ENCODE measurements at regions not wholly inside any gene's neighbourhood (a gene's known extent, or its start where the extent isn't known, plus 50 kb on each side); places are given as distances from the start of the nearest gene placed in this dataset.

DNA sequence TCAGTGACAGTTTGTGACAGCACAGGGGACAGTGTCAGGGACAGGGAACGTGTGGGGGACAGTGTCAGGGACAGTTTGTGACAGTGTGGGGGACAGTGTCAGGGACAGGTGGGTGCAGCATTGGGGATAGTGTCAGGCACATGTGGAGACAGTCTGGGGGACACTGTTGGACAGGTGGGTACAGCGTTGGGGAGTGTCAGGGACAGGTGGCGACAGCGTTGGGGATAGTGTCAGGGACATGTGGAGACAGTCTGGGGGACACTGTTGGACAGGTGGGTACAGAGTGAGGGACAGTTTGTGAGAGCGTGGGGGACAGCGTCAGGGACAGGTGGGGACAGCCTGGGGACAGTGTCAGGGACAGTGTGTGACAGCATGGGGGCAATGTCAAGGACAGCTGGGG lies 140.0 kb downstream of the TMEM121 start:
- TF ChIP-seq, protein P1, sequence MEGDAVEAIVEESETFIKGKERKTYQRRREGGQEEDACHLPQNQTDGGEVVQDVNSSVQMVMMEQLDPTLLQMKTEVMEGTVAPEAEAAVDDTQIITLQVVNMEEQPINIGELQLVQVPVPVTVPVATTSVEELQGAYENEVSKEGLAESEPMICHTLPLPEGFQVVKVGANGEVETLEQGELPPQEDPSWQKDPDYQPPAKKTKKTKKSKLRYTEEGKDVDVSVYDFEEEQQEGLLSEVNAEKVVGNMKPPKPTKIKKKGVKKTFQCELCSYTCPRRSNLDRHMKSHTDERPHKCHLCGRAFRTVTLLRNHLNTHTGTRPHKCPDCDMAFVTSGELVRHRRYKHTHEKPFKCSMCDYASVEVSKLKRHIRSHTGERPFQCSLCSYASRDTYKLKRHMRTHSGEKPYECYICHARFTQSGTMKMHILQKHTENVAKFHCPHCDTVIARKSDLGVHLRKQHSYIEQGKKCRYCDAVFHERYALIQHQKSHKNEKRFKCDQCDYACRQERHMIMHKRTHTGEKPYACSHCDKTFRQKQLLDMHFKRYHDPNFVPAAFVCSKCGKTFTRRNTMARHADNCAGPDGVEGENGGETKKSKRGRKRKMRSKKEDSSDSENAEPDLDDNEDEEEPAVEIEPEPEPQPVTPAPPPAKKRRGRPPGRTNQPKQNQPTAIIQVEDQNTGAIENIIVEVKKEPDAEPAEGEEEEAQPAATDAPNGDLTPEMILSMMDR (IDR thresholded peaks at IDR 0.05; ENCODE audit: insufficient read depth, low read depth, low read length): no peak
- no peak for TF ChIP-seq EZH2 (IDR thresholded peaks at IDR 0.05; ENCODE audit: insufficient read depth, low read length)
